NT2/D1 (cell line): ENCODE measurements at regions not wholly inside any gene's neighbourhood (a gene's known extent, or its start where the extent isn't known, plus 50 kb on each side); places are given as distances from the start of the nearest gene placed in this dataset.

Experiments
- YY1 ChIP-seq: IDR thresholded peaks from 2 replicates; pipeline ENCODE4 v1.6.1; 2011; ENCODE audit not compliant: insufficient read length, insufficient read depth
- ZNF274 ChIP-seq: IDR thresholded peaks from 2 replicates; pipeline ENCODE4 v1.6.1; 2011; ENCODE audit warnings: mild to moderate bottlenecking, low read depth, low read length

GRCh38 chr6:66538551-66539135 lies 831.6 kb upstream of the EYS start:
- TF ChIP-seq ZNF274 (no peak), YY1 (no peak)
